H1 (cell line): ENCODE measurements at regions not wholly inside any gene's neighbourhood (a gene's known extent, or its start where the extent isn't known, plus 50 kb on each side); places are given as distances from the start of the nearest gene placed in this dataset.

Source experiments
- CTCF ChIA-PET: fragments of 300-600 bp; sonication (Branson Sonifier 250); formaldehyde crosslinking; loops from one replicate; lab custom pipeline; 2021; ENCODE audit not compliant: partially characterized antibody; lab: Charles Lee
- POLR2A ChIA-PET: fragments of 300-600 bp; sonication (Branson Sonifier 250); formaldehyde crosslinking; loops from one replicate; lab custom pipeline; 2021; ENCODE audit warnings: inconsistent platforms; ENCODE audit not compliant: partially characterized antibody; lab: Charles Lee
- DNase-seq, 2 experiments: peaks; one replicate each; pipeline versions ENCODE4 v3.0.0 to v3.0.0-alpha.2; 2010 to 2022; ENCODE audit warnings: low spot score in 2 of 2, low read depth in 1 of 2, mixed read lengths in 1 of 2
- FAIRE-seq: peaks from 2 replicates; lab custom pipeline; 2011; peaks lifted over from hg19 to GRCh38; lab: Jason Lieb, UNC
- H2AFZ ChIP-seq: 2 replicates; pipeline ENCODE4 v1.8.1; 2012; ENCODE audit warnings: low read length, inconsistent platforms
- H2AK5ac ChIP-seq: 2 replicates; pipeline ENCODE4 v1.6.1; 2013; ENCODE audit warnings: low read depth, low read length
- H2BK120ac ChIP-seq: replicated peaks from 2 replicates; pipeline ENCODE3; 2013; ENCODE audit warnings: low read depth, low read length, inconsistent platforms
- H2BK12ac ChIP-seq: 2 replicates; pipeline ENCODE4 v1.6.1; 2013; ENCODE audit warnings: low read depth, low read length
- H2BK15ac ChIP-seq: 2 replicates; pipeline ENCODE4 v1.6.1; 2013; ENCODE audit warnings: low read length
- H2BK20ac ChIP-seq: 2 replicates; pipeline ENCODE4 v1.6.1; 2013; ENCODE audit warnings: low read length
- H2BK5ac ChIP-seq: 2 replicates; pipeline ENCODE4 v1.6.1; 2013; ENCODE audit warnings: low read depth, low read length
- H3K14ac ChIP-seq: 2 replicates; pipeline ENCODE4 v1.6.1; 2013; ENCODE audit warnings: inconsistent platforms; ENCODE audit not compliant: insufficient read length
- H3K18ac ChIP-seq: 2 replicates; pipeline ENCODE4 v1.6.1; 2013; ENCODE audit warnings: low read length; ENCODE audit errors: extremely low read depth
- H3K23ac ChIP-seq: 2 replicates; pipeline ENCODE4 v1.6.1; 2013; ENCODE audit warnings: inconsistent platforms; ENCODE audit not compliant: insufficient read length
- H3K23me2 ChIP-seq: 2 replicates; pipeline ENCODE4 v1.6.1; 2013; ENCODE audit warnings: low read depth, low read length
- H3K27ac ChIP-seq: 2 replicates; pipeline ENCODE4 v1.6.1; 2011; ENCODE audit warnings: low read depth, low read length, inconsistent platforms
- H3K27me3 ChIP-seq, 4 experiments: replicated peaks in 1 of 4; 1 replicate in 1 of 4; 2 replicates in 3 of 4; pipeline versions ENCODE4 v1.6.1 to v1.8.1; 2011 to 2013; ENCODE audit warnings: low read length in 3 of 4, mild to moderate bottlenecking in 3 of 4, inconsistent platforms in 2 of 4, mixed read lengths in 2 of 4, moderate library complexity in 1 of 4; ENCODE audit not compliant: control insufficient read depth in 3 of 4, insufficient read depth in 3 of 4; ENCODE audit errors: extremely low read depth in 1 of 4
- H3K36me3 ChIP-seq, 4 experiments: 2 replicates each; pipeline versions ENCODE4 v1.6.1 to v1.8.1; 2011 to 2013; ENCODE audit warnings: mild to moderate bottlenecking in 4 of 4, low read length in 3 of 4, moderate library complexity in 2 of 4, control low read depth in 1 of 4, inconsistent platforms in 1 of 4; ENCODE audit not compliant: insufficient read depth in 4 of 4, control insufficient read depth in 2 of 4
- H3K4ac ChIP-seq: replicated peaks from 2 replicates; pipeline ENCODE3; 2013; ENCODE audit warnings: low read length, low read depth, mixed read lengths, inconsistent platforms; ENCODE audit not compliant: insufficient read length
- H3K4me1 ChIP-seq, 4 experiments: replicated peaks in 1 of 4; 1 replicate in 1 of 4; 2 replicates in 3 of 4; pipeline versions ENCODE4 v1.6.1 to v1.8.1; 2011 to 2013; ENCODE audit warnings: low read length in 3 of 4, inconsistent platforms in 2 of 4, mixed read lengths in 1 of 4; ENCODE audit not compliant: insufficient read depth in 4 of 4, control insufficient read depth in 3 of 4
- H3K4me2 ChIP-seq, 2 experiments: 2 replicates each; pipeline versions ENCODE4 v1.6.1 to v1.8.1; 2011 to 2013; ENCODE audit warnings: low read depth in 2 of 2, low read length in 2 of 2, control low read depth in 1 of 2, inconsistent platforms in 1 of 2, mild to moderate bottlenecking in 1 of 2; ENCODE audit not compliant: insufficient read depth in 1 of 2
- H3K4me3 ChIP-seq, 4 experiments: fragments of 200-600, 300-600 bp in 1 of 4; sonication (generic), shearing (Covaris generic), sonication (Bioruptor Twin) in 1 of 4; 2 replicates each; pipeline versions ENCODE4 v1.5.1 to v1.8.1; 2011 to 2016; ENCODE audit warnings: low read length in 4 of 4, low read depth in 3 of 4, control low read depth in 2 of 4, inconsistent platforms in 2 of 4, mild to moderate bottlenecking in 2 of 4, mixed read lengths in 1 of 4, moderate library complexity in 1 of 4; ENCODE audit not compliant: insufficient read depth in 2 of 4; ENCODE audit errors: extremely low read depth in 1 of 4
- H3K56ac ChIP-seq: replicated peaks from 2 replicates; pipeline ENCODE3; 2013; ENCODE audit warnings: low read depth, mild to moderate bottlenecking, mixed read lengths, low read length, inconsistent platforms; ENCODE audit not compliant: insufficient read length
- H3K79me1 ChIP-seq: 2 replicates; pipeline ENCODE4 v1.6.1; 2013; ENCODE audit warnings: low read depth, low read length, control low read depth
- H3K79me2 ChIP-seq, 2 experiments: 2 replicates each; pipeline versions ENCODE4 v1.6.1 to v1.8.1; 2012 to 2013; ENCODE audit warnings: low read length in 2 of 2, mild to moderate bottlenecking in 2 of 2, inconsistent platforms in 1 of 2; ENCODE audit not compliant: insufficient read depth in 2 of 2, control insufficient read depth in 1 of 2
- H3K9ac ChIP-seq, 4 experiments: replicated peaks in 1 of 4; 1 replicate in 1 of 4; 2 replicates in 3 of 4; pipeline versions ENCODE4 v1.6.1 to v1.8.1; 2011 to 2013; ENCODE audit warnings: low read depth in 3 of 4, low read length in 3 of 4, control low read depth in 2 of 4, mild to moderate bottlenecking in 2 of 4, moderate library complexity in 2 of 4, inconsistent platforms in 1 of 4; ENCODE audit errors: extremely low read depth in 1 of 4
- H3K9me3 ChIP-seq, 2 experiments: 2 replicates each; pipeline versions ENCODE4 v1.6.1 to v1.8.1; 2012 to 2013; ENCODE audit warnings: mild to moderate bottlenecking in 2 of 2, moderate library complexity in 2 of 2, control low read depth in 1 of 2, inconsistent platforms in 1 of 2, low read depth in 1 of 2, low read length in 1 of 2, mixed read lengths in 1 of 2; ENCODE audit not compliant: insufficient read depth in 2 of 2
- H4K20me1 ChIP-seq, 2 experiments: replicated peaks in 1 of 2; 2 replicates each; pipeline versions ENCODE3 to v1.8.1; 2011 to 2013; ENCODE audit warnings: inconsistent platforms in 2 of 2, low read length in 2 of 2, mild to moderate bottlenecking in 1 of 2; ENCODE audit not compliant: insufficient read depth in 2 of 2, control insufficient read depth in 1 of 2
- H4K5ac ChIP-seq: 2 replicates; pipeline ENCODE4 v1.6.1; 2013; ENCODE audit warnings: low read length, low read depth, mixed read lengths, inconsistent platforms; ENCODE audit not compliant: insufficient read length
- H4K8ac ChIP-seq: 2 replicates; pipeline ENCODE4 v1.8.0; 2013; ENCODE audit warnings: mild to moderate bottlenecking, moderate library complexity, low read length, inconsistent platforms; ENCODE audit not compliant: insufficient read depth; ENCODE audit errors: extremely low read depth
- H4K91ac ChIP-seq: replicated peaks from 2 replicates; pipeline ENCODE3; 2013; ENCODE audit warnings: low read length, mixed read lengths, inconsistent platforms; ENCODE audit not compliant: insufficient read length
- ATF3 ChIP-seq: IDR thresholded peaks from 2 replicates; pipeline ENCODE4 v1.6.1; 2011; ENCODE audit warnings: low read depth, mild to moderate bottlenecking, low read length; ENCODE audit not compliant: insufficient read depth
- BCL11A ChIP-seq, 2 experiments: IDR thresholded peaks; one replicate each; pipeline ENCODE4 v1.6.1; 2011; ENCODE audit warnings: low read depth in 2 of 2, low read length in 2 of 2, mild to moderate bottlenecking in 2 of 2
- BRCA1 ChIP-seq: IDR thresholded peaks from 2 replicates; pipeline ENCODE4 v1.6.1; 2012; ENCODE audit warnings: low read depth, low read length, improper control_type of control experiment
- CBX8 ChIP-seq: fragments of 300-800, 300-1000 bp; sonication (generic); IDR thresholded peaks from 2 replicates; pipeline ENCODE4 v1.7.1; 2016; ENCODE audit warnings: low read depth, low read length, borderline replicate concordance
- CEBPB ChIP-seq: IDR thresholded peaks from 2 replicates; pipeline ENCODE4 v1.6.1; 2012; ENCODE audit warnings: low read depth, low read length
- CHD1 ChIP-seq: IDR thresholded peaks from 2 replicates; pipeline ENCODE4 v1.6.1; 2012; ENCODE audit warnings: low read depth, low read length, improper control_type of control experiment
- EZH2 ChIP-seq: fragments of 200-600 bp; sonication (generic); IDR thresholded peaks from 2 replicates; pipeline ENCODE4 v1.7.1; 2012; ENCODE audit warnings: low read depth, mild to moderate bottlenecking, moderate library complexity, low read length, inconsistent platforms; ENCODE audit not compliant: severe bottlenecking
- GABPA ChIP-seq: IDR thresholded peaks from 2 replicates; pipeline ENCODE4 v1.6.1; 2011; ENCODE audit warnings: mild to moderate bottlenecking, low read length, moderate library complexity, borderline replicate concordance; ENCODE audit not compliant: insufficient read depth
- NANOG ChIP-seq: IDR thresholded peaks from 2 replicates; pipeline ENCODE4 v1.6.1; 2011; ENCODE audit warnings: low read length, low read depth, mild to moderate bottlenecking, inconsistent platforms; ENCODE audit not compliant: insufficient read depth, poor library complexity, severe bottlenecking
- POLR2A ChIP-seq, 2 experiments: IDR thresholded peaks; 1 replicate in 1 of 2; 2 replicates in 1 of 2; pipeline ENCODE4 v1.6.1; 2011; ENCODE audit warnings: low read depth in 2 of 2, low read length in 2 of 2, mild to moderate bottlenecking in 2 of 2; ENCODE audit errors: control extremely low read depth in 1 of 2
- SIX5 ChIP-seq: IDR thresholded peaks from 2 replicates; pipeline ENCODE4 v1.6.1; 2011; ENCODE audit warnings: mild to moderate bottlenecking, low read depth, low read length
- SRF ChIP-seq: IDR thresholded peaks from 2 replicates; pipeline ENCODE4 v1.6.1; 2011; ENCODE audit warnings: mild to moderate bottlenecking, low read depth, low read length, moderate library complexity
- TAF1 ChIP-seq: IDR thresholded peaks from 2 replicates; pipeline ENCODE4 v1.6.1; 2011; ENCODE audit warnings: mild to moderate bottlenecking, low read depth, low read length
- TCF12 ChIP-seq: IDR thresholded peaks from 2 replicates; pipeline ENCODE4 v1.6.1; 2011; ENCODE audit warnings: low read depth, mild to moderate bottlenecking, low read length
- TF ChIP-seq, protein P1 (sequence below): IDR thresholded peaks from 2 replicates; pipeline ENCODE4 v1.6.1; 2012; ENCODE audit warnings: inconsistent platforms

DNA sequence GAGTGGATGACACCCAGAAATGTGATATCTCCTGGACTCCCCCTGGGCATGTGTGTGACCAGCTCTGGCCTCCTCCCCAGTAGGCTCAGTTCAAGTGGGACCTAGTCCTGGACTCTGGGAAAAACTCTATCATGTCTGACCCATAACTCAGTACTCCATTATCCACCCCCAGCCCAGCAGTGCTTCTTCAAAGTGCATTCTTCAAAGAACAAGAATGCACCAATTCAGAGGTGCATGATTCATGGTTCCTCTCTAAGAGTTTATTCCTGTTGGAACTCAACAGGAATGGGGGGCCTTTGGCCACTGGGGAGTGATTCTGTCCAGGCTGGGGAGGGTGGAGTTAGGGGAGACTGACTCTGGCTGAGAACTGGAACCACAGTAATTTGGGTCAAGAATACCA, 173.6 kb upstream of the CXCL12 start:
- H2BK12ac ChIP-seq: no peak overlapping the region
- no peaks in the 10 kb centered on the region; the same call in 1 of the 2 replicates for H3K79me1 ChIP-seq
- H4K91ac ChIP-seq: no peak overlapping the region
- H2BK15ac ChIP-seq: no peak overlapping the region
- no peaks in the 10 kb centered on the region for H3K23me2 ChIP-seq
- ChIA-PET POLR2A (no interaction called here), CTCF (no interaction called here)
- no peak overlapping the region for H2AK5ac ChIP-seq
- H2BK20ac ChIP-seq: no peak overlapping the region
- H3K36me3 ChIP-seq: no peaks in the 10 kb centered on the region
- H2AFZ ChIP-seq: no peak overlapping the region
- no peaks in the 10 kb centered on the region for H4K20me1 ChIP-seq
- H3K4me3 ChIP-seq: no peak overlapping the region
- no peak overlapping the region for H2BK120ac ChIP-seq
- TF ChIP-seq POLR2A (IDR thresholded peaks at IDR 0.05; ENCODE audit: control extremely low read depth in 1 of 2, low read depth in 2 of 2, low read length in 2 of 2): no peak
- no peak for TF ChIP-seq CEBPB
- no peak for TF ChIP-seq ATF3
- TF ChIP-seq EZH2: no peak
- TF ChIP-seq SIX5: no peak
- no peak for TF ChIP-seq TCF12
- TF ChIP-seq BRCA1: no peak
- no peak for TF ChIP-seq BCL11A (IDR thresholded peaks at IDR 0.05; ENCODE audit: low read depth in 2 of 2, low read length in 2 of 2)
- TF ChIP-seq, protein P1, sequence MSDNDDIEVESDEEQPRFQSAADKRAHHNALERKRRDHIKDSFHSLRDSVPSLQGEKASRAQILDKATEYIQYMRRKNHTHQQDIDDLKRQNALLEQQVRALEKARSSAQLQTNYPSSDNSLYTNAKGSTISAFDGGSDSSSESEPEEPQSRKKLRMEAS: no peak
- TF ChIP-seq NANOG: no peak
- no peak for TF ChIP-seq GABPA
- TF ChIP-seq CBX8: no peak
- no peak for TF ChIP-seq CHD1
- no peak for TF ChIP-seq TAF1
- no peak for TF ChIP-seq SRF
- no peak overlapping the region for H3K4ac ChIP-seq
- H3K4me2 ChIP-seq: no peak overlapping the region
- no peak overlapping the region for H4K5ac ChIP-seq
- FAIRE-seq: no peak
- H3K27ac ChIP-seq: no peak overlapping the region
- no peak overlapping the region for H4K8ac ChIP-seq
- H3K4me1 ChIP-seq: no peaks in the 10 kb centered on the region
- no peak overlapping the region for H2BK5ac ChIP-seq
- no peak for DNase-seq
- no peak overlapping the region for H3K14ac ChIP-seq
- no peak overlapping the region for H3K9ac ChIP-seq
- no peaks in the 10 kb centered on the region for H3K9me3 ChIP-seq
- peaks cover 0 to 4% (median 0%) of the 10 kb centered on the region in 4 experiments; a peak in 1 of 7 replicates for H3K27me3 ChIP-seq
- H3K79me2 ChIP-seq: no peaks in the 10 kb centered on the region
- no peak overlapping the region for H3K56ac ChIP-seq
- no peak overlapping the region for H3K18ac ChIP-seq
- H3K23ac ChIP-seq: no peak overlapping the region
